PC-3 (cell line): ENCODE measurements at regions not wholly inside any gene's neighbourhood (a gene's known extent, or its start where the extent isn't known, plus 50 kb on each side); places are given as distances from the start of the nearest gene placed in this dataset.

ENCODE experiments used
- ATAC-seq: fragments of 200-7000 bp; cut with Tn5 transposase; 2 replicates; pipeline ENCODE4 v1.9.1; 2020; ENCODE audit warnings: mild to moderate bottlenecking, moderate library complexity
- BruUV-seq: library from RNA; stranded (reverse); fragments of 400-500 nt; replicated peaks from 2 replicates; lab custom pipeline; 2021; lab: Mats Ljungman, UMichigan
- CTCF ChIA-PET: fragments of 300-600 bp; sonication (Branson Sonifier 250); formaldehyde crosslinking; loops from one replicate; lab custom pipeline; 2022; ENCODE audit warnings: antibody characterized with exemption; lab: Charles Lee
- POLR2A ChIA-PET: fragments of 300-600 bp; sonication (Branson Sonifier 250); formaldehyde crosslinking; loops from one replicate; lab custom pipeline; 2022; ENCODE audit warnings: antibody characterized with exemption; ENCODE audit not compliant: unreplicated experiment; lab: Charles Lee
- DNase-seq: peaks from one replicate; pipeline ENCODE4 v3.0.0-alpha.2; 2015
- H2AFZ ChIP-seq: fragments of 300-600 bp; sonication (generic); 2 replicates; pipeline ENCODE4 v1.6.0; 2016; ENCODE audit warnings: antibody characterized with exemption, low read length
- H3F3A ChIP-seq: fragments of 300-600 bp; sonication (generic); one replicate; pipeline ENCODE4 v1.6.0; 2017; ENCODE audit warnings: antibody characterized with exemption, low read length, control low read depth, mild to moderate bottlenecking; ENCODE audit not compliant: unreplicated experiment
- H3K27ac ChIP-seq: fragments of 300-600 bp; sonication (generic); 2 replicates; pipeline ENCODE4 v1.5.1; 2016; ENCODE audit warnings: mild to moderate bottlenecking, low read length
- H3K27me3 ChIP-seq: fragments of 300-600 bp; sonication (generic); 2 replicates; pipeline ENCODE4 v1.6.1; 2016; ENCODE audit warnings: low read length, mixed read lengths
- H3K36me3 ChIP-seq: fragments of 300-600 bp; sonication (generic); 2 replicates; pipeline ENCODE4 v1.6.1; 2016; ENCODE audit warnings: low read depth, mixed run types, low read length, mixed read lengths
- H3K4me1 ChIP-seq: fragments of 300-600 bp; sonication (generic); 2 replicates; pipeline ENCODE4 v1.5.1; 2016; ENCODE audit warnings: low read length; ENCODE audit not compliant: insufficient read depth
- H3K4me2 ChIP-seq: fragments of 300-600 bp; sonication (generic); 2 replicates; pipeline ENCODE4 v1.6.0; 2016; ENCODE audit warnings: low read length
- H3K4me3 ChIP-seq: fragments of 300-600 bp; sonication (generic); 2 replicates; pipeline ENCODE4 v1.5.1; 2016; ENCODE audit warnings: mild to moderate bottlenecking, low read length, mixed read lengths
- H3K79me2 ChIP-seq: fragments of 300-600 bp; sonication (generic); 2 replicates; pipeline ENCODE4 v1.6.1; 2017; ENCODE audit warnings: low read length, mixed read lengths
- H3K9ac ChIP-seq: fragments of 300-600 bp; sonication (generic); 2 replicates; pipeline ENCODE4 v1.6.0; 2016; ENCODE audit warnings: mild to moderate bottlenecking, low read length
- H3K9me2 ChIP-seq: fragments of 300-600 bp; sonication (generic); replicated peaks from 2 replicates; pipeline ENCODE4 v1.6.1; 2016; ENCODE audit warnings: mixed run types, low read length, mixed read lengths
- H3K9me3 ChIP-seq: fragments of 300-600 bp; sonication (generic); 2 replicates; pipeline ENCODE4 v1.6.1; 2016; ENCODE audit warnings: low read length, mixed read lengths
- H4K20me1 ChIP-seq: fragments of 300-600 bp; sonication (generic); 2 replicates; pipeline ENCODE4 v1.6.1; 2016; ENCODE audit warnings: low read length, mixed read lengths
- CTCF ChIP-seq: fragments of 300-600 bp; sonication (generic); conservative IDR thresholded peaks from 2 replicates; pipeline ENCODE4 v1.5.1; 2017; ENCODE audit warnings: antibody characterized with exemption, low read depth, mild to moderate bottlenecking, low read length
- EZH2 ChIP-seq: fragments of 300-600 bp; sonication (generic); IDR thresholded peaks from one replicate; pipeline ENCODE4 v1.6.1; 2017; ENCODE audit warnings: antibody characterized with exemption, mild to moderate bottlenecking, low read length; ENCODE audit not compliant: unreplicated experiment
- EZH2phosphoT487 ChIP-seq: fragments of 300-600 bp; sonication (generic); IDR thresholded peaks from 2 replicates; pipeline ENCODE4 v1.6.1; 2018; ENCODE audit warnings: mild to moderate bottlenecking, antibody characterized with exemption, low read length, borderline replicate concordance
- intact Hi-C: fragments of 100-400 bp; cut with micrococcal nuclease; formaldehyde crosslinking; loops from 2 replicates; pipeline ENCODE4 v1.9.0; 2023

GRCh38 chr9:90007516-90008440 lies 403.0 kb downstream of the GADD45G start:
- no peaks in the 10 kb centered on the region for H3K9me2 ChIP-seq
- no peaks in the 10 kb centered on the region for H3K36me3 ChIP-seq
- H4K20me1 ChIP-seq = no peaks in the 10 kb centered on the region
- CTCF ChIA-PET = no interaction called here
- no peak overlapping the region for H3K4me2 ChIP-seq
- no TSS peak for BruUV-seq
- ATAC-seq = no peak
- no peak overlapping the region for H2AFZ ChIP-seq
- no peaks in the 10 kb centered on the region for H3K4me1 ChIP-seq
- H3K79me2 ChIP-seq = no peaks in the 10 kb centered on the region
- H3K27ac ChIP-seq = no peak overlapping the region
- POLR2A ChIA-PET = interaction anchor here (0.5 kb wide), 1 partner anchor 95 kb away, joined by 3 read pairs; no protein-coding TSS in a partner anchor
- intact Hi-C loops = no loop called here
- no peak overlapping the region for H3K4me3 ChIP-seq
- no peaks in the 10 kb centered on the region for H3F3A ChIP-seq
- DNase-seq = no peak
- no peak for TF ChIP-seq EZH2phosphoT487
- no peak for TF ChIP-seq EZH2
- TF ChIP-seq CTCF = no peak
- H3K9ac ChIP-seq = no peak overlapping the region
- H3K9me3 ChIP-seq = no peaks in the 10 kb centered on the region
- H3K27me3 ChIP-seq = no peaks in the 10 kb centered on the region

GRCh38 chr9:90009447-90009846 lies 404.6 kb downstream of the GADD45G start:
- TF ChIP-seq EZH2 = no peak
- no peak overlapping the region for H3K27ac ChIP-seq
- no peak overlapping the region for H3K4me3 ChIP-seq
- no TSS peak for BruUV-seq
- intact Hi-C loops = no loop called here
- H3K9me3 ChIP-seq = no peaks in the 10 kb centered on the region
- no peaks in the 10 kb centered on the region for H3K79me2 ChIP-seq
- ChIA-PET POLR2A (no interaction called here), CTCF (no interaction called here)
- no peaks in the 10 kb centered on the region for H3F3A ChIP-seq
- H3K9ac ChIP-seq = no peak overlapping the region
- no peak overlapping the region for H3K4me2 ChIP-seq
- H2AFZ ChIP-seq = no peak overlapping the region
- no peaks in the 10 kb centered on the region; the same call in 1 of the 2 replicates for H3K27me3 ChIP-seq
- H3K36me3 ChIP-seq = no peaks in the 10 kb centered on the region
- ATAC-seq = no peak
- no peaks in the 10 kb centered on the region for H3K4me1 ChIP-seq
- no peak for DNase-seq
- H3K9me2 ChIP-seq = no peaks in the 10 kb centered on the region
- H4K20me1 ChIP-seq = no peaks in the 10 kb centered on the region

- no TSS peak for BruUV-seq
- CTCF ChIA-PET = no interaction called here
- no peak for ATAC-seq
These were observed 406.0 kb downstream of the GADD45G start for GRCh38 chr9:90010793-90011192.

More at GRCh38 chr9:90010793-90011192, 406.0 kb downstream of the GADD45G start:
- H3K79me2 ChIP-seq = no peaks in the 10 kb centered on the region
- H2AFZ ChIP-seq = no peak overlapping the region
- no peak for TF ChIP-seq EZH2phosphoT487
- TF ChIP-seq CTCF = no peak
- no peak for TF ChIP-seq EZH2
- no peaks in the 10 kb centered on the region for H3K9me2 ChIP-seq
- no peak overlapping the region for H3K27ac ChIP-seq
- H3K9ac ChIP-seq = no peak overlapping the region
- no peaks in the 10 kb centered on the region for H3F3A ChIP-seq
- H3K9me3 ChIP-seq = no peaks in the 10 kb centered on the region
- POLR2A ChIA-PET = no interaction called here
- H3K4me3 ChIP-seq = no peak overlapping the region
- intact Hi-C loops = no loop called here
- no peak for DNase-seq
- no peak overlapping the region for H3K4me2 ChIP-seq
- no peaks in the 10 kb centered on the region for H4K20me1 ChIP-seq
- no peaks in the 10 kb centered on the region for H3K36me3 ChIP-seq
- no peaks in the 10 kb centered on the region for H3K4me1 ChIP-seq
- H3K27me3 ChIP-seq = no peaks in the 10 kb centered on the region; the same call in 1 of the 2 replicates
